Left renal cortex interstitium (tissue), 4 donors: ENCODE measurements at regions not wholly inside any gene's neighbourhood (a gene's known extent, or its start where the extent isn't known, plus 50 kb on each side); places are given as distances from the start of the nearest gene placed in this dataset.
A peak's percentile ranks its signal among the peaks of the same experiment; 100 is the strongest.

Experiments used
- DNase-seq, 4 donors: peaks; one replicate each; pipeline ENCODE4 v3.0.0-alpha.2; 2013; ENCODE audit warnings: low read depth in 4 of 4, low spot score in 2 of 4, missing footprints in 1 of 4

DNA sequence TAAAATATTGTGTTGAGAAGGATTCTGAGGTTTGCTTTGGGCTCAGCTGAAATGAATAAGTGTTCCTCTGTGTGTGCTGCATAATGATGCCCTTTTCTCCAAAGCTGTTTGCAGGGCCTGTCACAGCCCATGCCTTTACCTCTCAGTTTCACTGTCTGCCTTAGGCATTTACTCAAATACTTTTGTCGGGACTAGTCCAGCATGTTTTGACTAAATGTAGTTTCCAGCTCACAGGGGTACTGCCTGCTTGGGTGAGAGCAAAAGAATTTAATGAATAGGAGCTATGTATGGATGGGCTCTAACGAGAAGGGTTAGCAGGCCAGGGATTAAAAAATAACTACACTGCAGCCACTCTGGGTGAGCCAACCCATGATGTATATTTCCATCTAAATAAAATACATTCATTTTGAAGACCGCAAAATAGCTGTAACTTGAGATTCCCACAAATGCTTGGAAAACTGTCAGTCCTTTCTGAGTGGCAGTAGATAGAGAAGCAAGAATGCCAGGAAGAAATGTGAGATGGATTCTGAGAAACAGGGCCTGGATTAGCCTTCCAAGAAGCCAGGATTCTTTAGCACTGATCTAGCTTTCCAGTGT is 549.2 kb upstream of the TBL1XR1 start:
- DNase-seq = no peak

DNA sequence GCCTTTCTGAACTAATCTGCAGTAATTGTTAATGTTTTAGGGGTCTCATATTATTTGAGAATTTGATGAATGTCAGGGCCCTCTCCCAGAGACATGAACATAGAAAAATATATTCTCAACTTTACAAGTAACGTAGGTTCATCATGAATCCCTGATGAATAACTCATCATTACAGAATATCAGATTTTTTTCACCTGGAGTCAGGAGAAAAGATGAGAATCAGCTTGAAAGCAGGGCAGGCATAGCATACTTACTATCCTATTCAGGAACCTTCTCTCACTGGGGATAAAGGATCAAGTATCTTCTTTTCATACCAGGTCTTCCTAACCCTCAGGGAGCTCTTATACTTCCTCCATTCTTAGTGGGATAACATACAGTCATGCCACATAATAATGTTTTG is 552.6 kb upstream of the TBL1XR1 start:
- DNase-seq = no peak

DNA sequence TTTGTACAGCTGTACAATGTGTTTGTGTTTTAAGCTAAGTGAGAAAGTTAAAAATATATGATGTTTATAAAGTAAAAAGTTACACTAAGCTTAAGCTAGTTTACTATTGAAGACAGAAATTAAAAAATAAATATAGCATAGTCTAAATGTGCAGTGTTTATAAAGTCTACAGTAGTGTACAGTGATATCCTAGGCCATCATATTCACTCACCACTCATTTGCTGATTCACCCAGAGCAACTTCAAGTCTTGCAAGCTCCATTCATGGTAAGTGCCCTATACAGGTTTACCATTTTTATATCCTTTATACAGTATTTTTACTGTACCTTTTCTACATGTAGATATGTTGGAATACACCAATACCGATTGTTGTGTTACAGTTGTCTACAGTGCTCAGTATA is 553.2 kb upstream of the TBL1XR1 start:
- no peak for DNase-seq

DNA sequence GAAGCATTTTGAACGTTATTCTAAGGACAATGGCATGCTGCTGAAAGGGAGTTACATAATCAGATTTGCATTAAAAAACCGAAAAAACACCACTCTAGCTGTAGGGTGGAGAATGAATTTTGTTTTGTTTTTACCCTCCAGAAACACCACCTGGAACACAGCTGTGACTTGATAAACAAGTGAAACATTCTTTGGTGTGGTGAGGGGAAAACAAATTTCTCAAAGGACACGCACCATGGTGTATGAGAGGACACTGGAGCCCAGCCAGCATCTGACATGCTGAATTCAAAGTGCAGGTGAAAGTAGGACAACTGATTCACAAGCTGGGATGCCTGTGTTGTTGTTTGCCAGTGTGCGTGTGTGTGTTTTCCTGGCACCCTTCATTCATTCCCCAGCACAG is 554.5 kb upstream of the TBL1XR1 start:
- DNase-seq = no peak

DNA sequence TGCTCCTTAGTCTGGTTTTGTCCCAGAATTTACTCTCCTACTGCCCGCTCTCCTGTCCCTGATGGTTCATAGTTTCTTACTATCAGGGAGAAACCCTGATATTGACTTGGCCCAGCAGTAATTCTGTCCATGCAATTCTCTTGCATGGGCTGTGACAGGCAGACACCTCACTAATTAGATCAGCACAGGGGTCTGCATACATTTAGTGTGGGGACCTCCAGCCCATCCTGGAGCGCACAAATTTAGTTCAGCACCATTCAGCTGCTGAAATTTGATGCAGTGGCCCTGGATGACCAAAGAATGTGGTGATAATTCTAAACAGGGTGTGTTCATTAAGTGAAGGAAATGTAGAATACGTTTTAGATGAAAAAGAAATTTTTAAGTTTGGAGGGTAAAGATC is 555.5 kb upstream of the TBL1XR1 start:
- no peak for DNase-seq

DNA sequence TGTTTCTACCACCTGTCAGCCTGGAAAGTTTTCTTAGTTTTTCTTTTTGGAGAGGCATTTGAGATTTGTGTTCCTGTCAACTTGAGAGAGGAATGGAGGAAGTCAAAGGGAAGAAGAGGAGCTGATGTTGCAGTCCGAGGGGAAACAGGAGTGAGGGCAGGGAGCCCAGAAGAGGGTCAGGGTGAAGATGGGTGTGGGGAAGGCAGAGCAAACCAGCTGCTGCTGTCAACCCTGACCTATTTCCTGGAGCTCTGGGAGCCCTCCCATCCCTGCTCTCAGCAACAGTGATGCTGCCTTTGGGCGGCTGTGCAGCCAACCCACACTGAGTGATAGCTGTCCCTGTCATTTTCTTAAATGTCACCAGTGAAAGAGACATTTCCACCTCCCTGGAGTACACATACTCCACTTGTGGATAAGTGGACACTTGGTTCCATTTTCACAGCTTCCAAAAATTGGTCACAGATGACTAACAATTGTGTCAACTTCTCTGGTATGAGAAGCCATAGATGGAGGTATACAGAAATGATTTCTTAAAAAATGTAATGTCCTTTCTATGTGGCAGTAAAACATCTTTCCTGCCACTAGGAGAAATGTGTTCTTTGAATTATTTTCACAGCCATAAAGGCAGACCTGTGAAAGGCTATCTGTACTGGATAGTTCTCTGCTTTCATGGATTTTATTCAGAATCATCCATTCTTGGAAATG is 556.3 kb upstream of the TBL1XR1 start:
- DNase-seq = no peak

DNA sequence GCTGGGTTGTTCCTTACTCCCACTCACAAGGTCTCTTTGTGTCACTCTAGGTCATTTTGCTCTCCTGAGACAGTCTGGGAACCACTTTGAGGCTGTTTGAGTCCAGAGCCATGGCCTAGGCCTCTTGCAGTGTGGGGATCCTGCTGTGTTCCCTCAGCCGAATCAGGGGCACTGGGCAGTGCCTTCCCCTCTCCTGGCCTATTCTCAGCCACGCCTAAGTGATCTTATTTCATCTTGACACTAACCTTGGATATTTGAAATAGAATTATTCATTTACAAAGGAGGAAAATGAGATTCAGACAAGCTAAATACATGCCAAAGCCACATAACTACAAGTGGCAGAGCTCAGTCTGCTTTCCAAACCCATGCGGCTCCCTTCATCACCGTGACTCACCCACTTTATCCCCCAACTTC is 557.2 kb upstream of the TBL1XR1 start:
- no peak for DNase-seq

DNA sequence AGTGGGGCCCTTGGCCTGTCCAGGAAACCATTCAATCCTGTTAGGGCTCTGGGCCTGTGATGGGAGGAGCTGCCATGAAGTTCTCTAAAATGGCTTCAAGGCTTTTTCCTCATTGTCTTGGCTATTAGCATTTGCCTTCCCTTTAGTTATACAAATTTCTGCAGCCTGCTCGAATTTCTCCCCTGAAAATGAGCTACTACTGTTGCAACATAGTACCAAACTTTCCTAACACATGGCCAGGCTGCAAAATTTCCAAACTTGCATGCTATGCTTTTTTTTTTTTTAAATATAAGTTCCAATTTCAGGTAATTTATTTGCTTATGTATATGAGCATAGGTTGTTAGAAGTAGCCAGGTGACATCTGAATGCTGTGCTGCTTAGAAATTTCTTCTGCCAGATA is 560.8 kb upstream of the TBL1XR1 start:
- DNase-seq = no peak

DNA sequence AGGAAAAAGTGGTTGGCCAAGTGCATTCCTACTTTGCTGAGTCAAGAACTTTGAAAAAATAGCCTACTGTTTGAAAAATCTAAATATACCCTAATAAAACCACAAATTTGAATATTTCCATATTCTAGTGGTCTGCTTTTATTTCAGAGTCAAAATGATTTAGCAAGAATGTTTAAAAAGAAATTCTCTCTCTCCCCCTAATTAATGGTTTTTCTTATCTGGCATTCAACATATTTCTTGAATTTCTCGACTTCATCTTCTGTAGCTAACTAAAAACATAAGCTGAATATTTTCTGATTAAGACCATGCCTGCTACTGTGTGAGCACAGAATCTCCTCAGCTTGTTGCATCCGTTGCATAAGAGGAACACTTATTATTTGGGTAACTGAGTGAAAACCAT is 563.5 kb upstream of the TBL1XR1 start:
- no peak for DNase-seq

DNA sequence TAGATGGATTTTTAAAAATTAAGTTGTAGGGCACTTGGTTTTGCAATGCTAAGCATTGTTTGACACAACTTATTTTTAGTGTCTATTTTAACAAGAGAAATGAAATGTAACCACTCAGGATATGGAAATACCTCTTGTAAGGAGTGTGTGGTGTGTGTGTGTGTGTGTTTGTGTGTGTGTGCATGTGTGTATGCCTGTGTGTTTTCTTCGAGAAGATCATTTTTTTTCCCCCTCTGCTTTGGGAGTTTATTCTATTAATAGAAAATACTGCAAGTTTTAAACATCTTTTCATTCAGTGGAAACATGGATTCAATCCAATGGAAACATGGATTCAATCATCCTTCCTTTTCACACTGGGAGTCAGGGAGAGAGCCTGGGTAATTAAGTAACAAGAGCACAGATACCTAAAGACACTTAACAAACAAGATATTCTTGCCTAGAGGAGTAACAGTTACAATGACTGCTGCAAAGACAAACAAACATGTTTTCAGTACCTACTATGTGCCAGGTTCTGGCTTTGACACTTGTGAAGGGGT is 567.2 kb upstream of the TBL1XR1 start:
- no peak for DNase-seq

DNA sequence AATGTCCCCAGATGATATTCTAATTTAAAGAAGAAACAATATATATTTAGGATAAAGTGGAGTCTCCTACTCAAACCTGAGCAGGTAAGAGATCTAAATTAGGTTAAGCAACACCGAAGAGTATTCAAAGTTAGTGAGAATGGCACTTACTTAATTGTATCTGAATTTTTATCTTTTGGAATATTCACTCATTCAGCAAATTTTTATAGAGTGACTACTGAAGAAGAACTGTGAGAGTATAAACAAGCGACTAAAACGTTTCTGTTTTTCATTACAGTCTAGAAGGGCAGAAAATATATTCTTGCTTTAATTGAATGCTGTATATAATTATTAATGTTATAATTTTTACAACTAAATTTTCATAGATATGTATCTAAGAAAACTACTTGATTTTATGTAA is 567.7 kb upstream of the TBL1XR1 start:
- DNase-seq = no peak

DNA sequence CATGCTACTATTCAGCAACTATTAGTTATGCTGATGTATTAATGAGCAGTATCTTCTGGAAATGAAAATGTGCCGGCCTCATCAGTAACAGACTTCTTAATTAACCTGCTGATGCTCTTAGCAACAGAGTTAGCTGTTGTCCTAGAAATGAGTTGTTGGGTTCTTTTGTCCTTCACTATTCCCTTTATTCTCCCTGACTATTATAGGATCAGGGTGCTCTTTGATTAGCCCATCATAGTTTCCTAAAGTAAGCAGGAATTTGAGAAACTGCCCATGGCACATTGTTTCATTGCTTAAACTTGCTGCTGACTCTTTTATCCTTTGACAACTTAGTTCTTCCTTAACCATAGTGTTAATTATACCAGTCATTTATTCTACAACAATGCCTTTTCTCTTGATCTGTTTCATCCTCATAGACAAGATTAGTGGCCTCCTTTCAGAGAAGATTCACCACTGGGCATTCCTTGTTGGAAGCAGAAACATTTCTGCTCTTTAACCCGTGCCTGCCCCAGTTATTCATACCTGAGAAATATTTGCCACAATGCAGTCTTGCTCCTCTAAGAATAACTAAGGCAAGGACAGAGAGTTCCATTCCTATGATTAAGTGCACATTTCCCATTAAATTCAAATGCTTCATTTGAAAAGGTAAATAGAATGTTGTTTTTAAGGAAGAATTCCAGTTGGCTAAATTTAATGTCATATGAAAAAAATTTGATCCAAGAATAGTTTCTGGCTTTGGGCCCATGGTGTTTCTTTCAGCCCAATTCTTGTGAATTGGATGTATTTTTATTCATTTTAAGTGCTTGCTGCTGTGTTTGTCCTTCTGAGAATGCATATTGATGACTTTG is 573.3 kb upstream of the TBL1XR1 start:
- no peak for DNase-seq

DNA sequence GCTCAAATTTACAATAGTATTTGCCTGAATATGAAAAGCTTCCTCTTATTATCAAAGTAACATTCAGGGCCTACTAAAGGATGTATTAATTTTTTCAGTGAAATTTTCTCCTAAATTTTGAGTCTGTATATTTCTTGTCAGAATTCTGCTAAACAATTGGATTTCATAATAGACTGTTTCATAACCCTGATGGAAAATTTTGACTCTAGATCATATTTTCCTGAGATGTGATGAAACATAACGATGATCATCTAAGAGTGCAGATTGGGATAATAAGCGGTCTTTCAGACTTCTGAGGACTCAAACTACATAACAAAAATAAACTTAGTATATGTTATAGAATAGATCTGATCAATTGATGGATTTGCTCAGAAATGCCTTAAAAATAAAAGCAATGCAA is 574.5 kb upstream of the TBL1XR1 start:
- no peak for DNase-seq

DNA sequence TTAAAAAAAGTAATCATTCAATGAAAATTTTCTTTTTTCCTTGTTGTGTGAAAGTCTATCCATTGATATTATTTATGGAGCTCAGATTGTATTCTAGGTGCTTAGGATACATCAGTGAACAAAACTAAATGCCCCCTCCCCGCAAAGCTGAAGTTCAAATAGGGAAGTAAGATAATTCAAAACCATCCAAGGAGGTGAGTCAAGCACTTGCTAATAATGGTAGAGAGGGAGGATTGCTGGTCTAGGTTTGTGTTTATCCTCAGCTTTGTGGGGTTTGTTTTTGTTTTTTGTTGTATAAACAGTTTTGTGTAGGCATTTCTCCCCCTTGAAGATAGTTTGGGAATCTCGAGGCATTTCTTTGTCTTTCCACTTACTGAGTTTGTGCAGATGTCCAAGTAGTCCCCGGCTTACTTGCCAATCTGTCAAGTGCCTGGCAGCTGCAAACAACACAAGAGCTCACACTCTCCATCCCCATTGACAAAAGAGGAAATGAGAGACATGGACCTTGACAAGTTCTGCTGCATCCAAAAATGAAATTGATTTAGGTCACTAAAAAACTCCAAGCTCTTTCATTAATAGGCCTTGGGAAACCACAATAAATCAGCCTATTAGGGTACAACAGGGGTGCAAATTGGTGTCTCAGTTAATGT is 575.8 kb upstream of the TBL1XR1 start:
- no peak for DNase-seq

DNA sequence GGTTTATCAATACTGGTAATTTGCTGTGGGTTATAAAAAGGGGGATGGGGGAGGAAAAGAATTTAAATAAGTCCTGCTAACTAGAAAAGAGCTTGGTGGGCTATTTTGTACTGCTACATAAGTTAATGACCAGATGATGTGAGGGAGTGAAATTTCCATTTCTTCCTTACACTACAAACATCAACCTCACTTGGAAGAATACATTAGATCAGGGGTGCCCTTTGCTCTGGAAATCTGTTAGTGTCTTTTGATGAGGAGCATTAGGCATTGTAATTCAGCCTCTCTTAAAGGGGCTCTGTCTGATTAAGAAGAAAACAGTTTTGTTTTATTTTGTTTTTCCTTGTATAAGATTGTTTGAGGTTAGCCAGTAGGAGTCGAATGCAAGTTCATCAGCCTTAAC is 576.4 kb upstream of the TBL1XR1 start:
- no peak for DNase-seq

DNA sequence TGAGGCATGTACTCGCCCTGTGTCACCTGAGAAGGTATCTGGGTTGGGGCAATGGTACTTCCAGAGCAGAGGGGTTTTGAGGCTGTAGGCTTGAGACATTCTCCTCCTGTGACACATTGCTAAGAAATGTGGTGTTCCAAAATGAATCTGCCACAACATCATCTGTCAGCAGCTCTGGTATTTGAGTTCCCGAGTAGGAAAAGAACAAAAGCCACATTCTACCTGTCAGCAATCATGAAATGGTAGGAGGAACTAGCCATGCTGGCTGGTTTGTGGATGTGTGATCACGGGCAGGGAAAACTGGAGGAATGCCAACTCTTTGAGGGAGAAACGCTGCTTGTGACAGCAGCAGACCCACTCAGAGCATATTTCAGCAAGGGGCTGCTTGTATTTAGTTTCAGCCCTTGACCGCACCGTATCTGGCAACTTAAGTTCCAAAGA is 579.4 kb upstream of the TBL1XR1 start:
- no peak for DNase-seq

DNA sequence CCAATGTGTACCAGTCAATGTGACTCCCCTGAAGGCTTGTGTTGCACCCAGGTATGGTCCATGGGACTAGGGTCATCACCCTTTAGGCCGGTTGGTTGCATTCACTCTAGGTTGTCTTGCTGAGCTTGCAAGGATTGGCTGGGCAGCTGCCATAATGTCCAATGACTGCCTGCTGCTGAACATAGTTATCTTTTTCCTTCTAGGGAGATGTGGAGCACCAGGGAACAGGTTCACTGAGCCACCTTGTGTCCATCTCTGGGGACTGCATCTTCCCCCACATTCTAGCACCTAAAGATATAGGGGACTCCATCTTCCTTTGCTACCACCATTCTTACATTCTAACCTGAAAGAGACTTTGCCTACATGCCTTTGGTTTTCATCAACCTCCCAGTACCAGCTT is 580.4 kb upstream of the TBL1XR1 start:
- DNase-seq = no peak

DNA sequence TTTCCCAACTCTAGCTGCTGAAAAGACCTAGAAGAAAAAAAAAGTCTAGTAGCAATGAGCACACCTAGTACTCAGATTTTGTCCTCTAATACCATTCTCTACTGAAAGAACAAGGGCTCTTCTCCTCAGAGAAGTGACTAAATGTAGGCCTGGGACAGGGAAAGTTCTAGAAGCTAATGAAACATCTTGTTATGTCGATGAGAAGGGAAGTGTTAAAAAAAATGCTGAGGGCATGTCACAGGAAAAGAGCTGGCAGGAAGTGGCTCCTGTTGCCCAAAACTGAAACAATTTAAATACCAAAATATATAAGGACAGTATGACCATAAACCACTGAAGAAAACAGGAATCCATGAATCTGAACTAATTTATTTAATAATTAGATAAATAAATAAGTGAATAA is 581.4 kb upstream of the TBL1XR1 start:
- DNase-seq = no peak

DNA sequence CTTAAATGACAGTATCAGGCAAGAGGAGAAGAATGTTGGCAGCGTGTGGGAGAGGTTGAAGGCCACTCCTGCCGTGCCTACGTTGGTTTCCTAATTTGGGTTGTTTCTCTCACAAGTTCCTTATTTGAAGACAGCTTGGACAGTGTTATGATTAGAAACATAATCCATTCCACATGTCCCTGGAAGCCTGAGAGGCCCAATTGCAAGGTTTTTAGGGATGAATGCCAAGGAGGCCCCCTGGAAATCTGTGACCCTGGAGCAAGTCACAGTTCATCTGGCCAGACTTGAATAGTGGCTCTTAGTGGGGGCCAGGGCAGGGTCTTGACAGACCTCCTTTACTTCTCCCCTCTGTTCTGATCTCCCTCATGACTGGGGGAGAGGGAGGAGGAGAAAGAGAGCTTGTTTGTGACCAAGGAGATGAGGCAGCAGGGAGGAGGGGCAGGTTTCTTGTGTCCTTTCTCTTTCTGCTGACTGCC is 584.4 kb upstream of the TBL1XR1 start:
- peak in 1 of 4 donors; percentile 32 for DNase-seq

DNA sequence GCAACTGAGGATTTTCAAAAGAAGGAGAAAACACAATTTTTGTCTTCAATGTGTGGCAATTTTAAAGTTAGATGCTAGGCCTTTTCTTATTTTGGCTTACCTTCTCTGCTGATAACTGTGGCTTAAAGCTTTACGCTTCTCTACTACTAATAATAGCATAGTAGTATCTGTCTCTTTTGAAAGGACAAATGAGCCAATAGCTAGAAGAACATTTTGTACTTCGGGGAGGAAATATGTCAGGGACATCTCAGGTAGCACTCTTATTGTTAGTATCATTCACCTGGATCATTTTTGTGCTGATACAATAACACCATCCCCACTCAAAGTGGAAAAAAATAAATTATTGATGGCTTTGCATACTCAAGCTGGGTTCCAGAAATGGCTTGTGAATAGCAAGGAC is 586.1 kb upstream of the TBL1XR1 start:
- no peak for DNase-seq

DNA sequence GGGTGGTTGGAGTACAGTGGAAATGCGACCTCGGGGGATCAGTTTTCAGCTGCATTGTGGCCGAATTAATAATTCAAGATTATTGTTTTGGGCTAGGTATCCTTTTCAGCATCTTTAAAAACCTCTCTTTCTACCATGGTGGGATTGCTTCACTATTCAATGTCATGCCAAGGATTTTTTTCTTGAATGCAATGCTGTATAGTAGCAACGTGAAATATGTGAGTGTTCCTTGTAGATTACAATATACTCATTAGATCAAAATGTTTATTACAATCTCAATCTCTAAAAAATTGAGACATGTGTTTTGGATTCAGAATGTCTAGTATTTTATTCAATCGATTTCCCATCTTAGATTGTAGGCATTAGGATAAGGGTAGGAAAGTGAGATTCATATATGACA is 586.5 kb upstream of the TBL1XR1 start:
- no peak for DNase-seq
